ENCODE measurements at regions not wholly inside any gene's neighbourhood (a gene's known extent, or its start where the extent isn't known, plus 50 kb on each side); places are given as distances from the start of the nearest gene placed in this dataset.

DNA sequence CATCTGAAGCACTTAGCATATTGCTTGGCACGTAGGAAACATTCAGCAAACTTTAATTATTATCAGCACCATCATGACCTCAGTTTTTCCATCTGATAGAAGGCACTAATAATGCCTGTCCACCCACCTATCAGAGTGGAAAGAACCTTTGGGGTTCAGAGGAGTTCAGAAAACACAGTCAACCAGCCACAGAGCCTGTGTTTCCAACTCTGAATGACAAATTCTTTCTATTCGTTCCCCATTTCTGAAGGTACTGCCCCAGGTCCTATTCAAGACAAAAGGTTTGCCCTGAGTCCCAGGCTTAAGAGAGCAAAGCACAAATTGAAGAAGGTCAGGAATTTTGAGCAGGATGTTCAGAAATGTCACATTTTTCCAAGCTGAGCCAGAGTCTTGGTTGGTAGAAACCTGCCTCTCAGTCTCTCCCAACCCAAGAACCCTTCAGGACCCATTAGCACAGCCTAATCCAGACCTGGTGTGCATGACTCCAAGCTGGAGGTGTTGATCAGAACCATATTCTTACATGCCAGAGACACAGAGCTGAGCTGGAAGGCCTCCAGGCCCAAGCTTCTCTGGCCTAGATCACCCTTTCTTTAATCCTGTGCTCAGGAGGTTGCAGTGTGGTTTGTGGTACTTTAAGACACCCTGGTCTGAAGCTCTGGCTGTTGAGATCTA, 114.4 kb downstream of the TBX5 start:
- no peak for TF ChIP-seq MAX (IDR thresholded peaks at IDR 0.05; ENCODE audit: insufficient read depth, insufficient read length)
- TF ChIP-seq EZH2 (IDR thresholded peaks at IDR 0.05; ENCODE audit: borderline replicate concordance, low read depth, low read length, severe bottlenecking), result no peak
- TF ChIP-seq CTCF (IDR thresholded peaks at IDR 0.05; ENCODE audit: extremely low read depth in 1 of 2, insufficient read depth in 1 of 2, low read depth in 1 of 2, low read length in 2 of 2), result no peak
- no peak for TF ChIP-seq POLR2A (IDR thresholded peaks at IDR 0.05; ENCODE audit: low read depth, low read length)

All from endothelial cell of umbilical vein (primary cell).